Umbilical cord (tissue), 1 donor: ENCODE measurements at regions not wholly inside any gene's neighbourhood (a gene's known extent, or its start where the extent isn't known, plus 50 kb on each side); places are given as distances from the start of the nearest gene placed in this dataset.
"Not testable (repeated sequence)": the region's sequence is repeated elsewhere in the genome, so short reads cannot be mapped to it uniquely, and the experiment has no call there.

Source experiments
- DNase-seq: peaks from one replicate; pipeline ENCODE4 v3.0.0-alpha.2; 2015; ENCODE audit warnings: low spot score

DNA sequence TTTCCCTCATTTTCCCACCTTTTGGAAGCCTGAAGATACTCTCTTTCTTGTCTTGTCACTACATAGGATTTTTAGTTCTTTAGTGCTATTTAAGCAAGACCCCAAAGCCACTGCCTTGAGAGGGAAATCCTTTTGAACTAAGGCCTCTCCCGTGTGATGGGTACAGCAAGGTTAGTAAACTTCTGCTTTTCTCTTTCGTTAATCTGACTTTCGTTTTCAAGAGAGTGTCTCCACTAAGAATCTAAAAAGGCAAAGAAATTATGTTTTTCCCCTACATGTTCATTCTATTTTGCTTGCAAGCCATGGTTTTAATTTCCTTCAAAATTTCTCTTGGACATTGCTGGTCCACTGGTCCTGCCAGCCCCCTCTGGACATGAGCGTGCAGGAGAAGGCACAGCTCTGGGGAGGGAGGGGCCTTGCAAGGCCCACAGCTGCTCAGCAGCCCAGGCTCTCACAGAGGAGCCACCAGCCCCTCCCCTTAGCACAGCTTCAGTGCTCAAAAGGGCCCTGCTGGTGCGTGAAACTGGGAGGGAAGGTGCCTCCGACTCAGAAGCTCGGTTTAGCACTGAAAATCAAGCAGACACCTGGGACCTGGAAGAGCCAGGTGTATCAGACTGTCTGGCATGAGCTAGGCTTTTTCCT lies 210.9 kb upstream of the GALNT2 start:
- DNase-seq: no peak

DNA sequence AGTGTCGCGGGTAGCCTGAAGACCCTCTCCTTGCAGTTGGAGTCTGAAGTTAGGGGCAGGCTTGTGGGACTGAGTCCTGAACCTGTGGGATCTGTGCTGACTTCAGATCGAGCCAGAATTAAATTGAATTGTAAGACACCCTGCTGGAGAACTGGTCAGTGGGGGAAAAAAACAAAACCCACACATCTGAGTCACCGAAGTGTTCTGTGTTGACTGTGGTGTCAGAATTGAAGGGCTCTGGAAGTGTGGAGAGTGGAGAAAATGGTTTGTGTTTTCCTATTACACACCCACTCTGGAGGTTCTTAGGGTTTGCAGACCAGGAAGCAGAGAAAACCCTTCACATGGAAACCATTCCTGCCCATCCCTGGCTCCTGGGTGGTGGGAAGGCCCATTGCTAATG lies 209.5 kb upstream of the GALNT2 start:
- DNase-seq: no peak

DNA sequence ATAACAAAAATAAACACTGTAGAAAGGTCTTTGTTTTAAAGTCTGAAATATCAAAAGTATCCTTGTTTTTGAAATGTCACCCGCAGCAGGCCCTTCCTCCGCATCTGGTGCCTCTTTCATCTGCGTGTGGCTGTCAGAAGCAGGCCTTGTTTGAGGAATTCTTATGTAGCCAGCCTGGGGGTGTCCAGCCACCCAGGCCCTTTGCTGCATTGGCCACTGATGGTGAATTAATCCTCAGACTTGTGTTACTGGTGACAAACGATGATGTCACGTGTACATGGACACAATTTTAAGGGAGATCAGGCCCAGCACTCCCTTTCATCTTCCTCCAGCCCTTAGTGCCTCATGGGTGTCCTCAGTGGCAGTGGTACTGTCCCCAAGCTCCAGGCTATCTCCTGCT lies 208.0 kb upstream of the GALNT2 start:
- no peak for DNase-seq

DNA sequence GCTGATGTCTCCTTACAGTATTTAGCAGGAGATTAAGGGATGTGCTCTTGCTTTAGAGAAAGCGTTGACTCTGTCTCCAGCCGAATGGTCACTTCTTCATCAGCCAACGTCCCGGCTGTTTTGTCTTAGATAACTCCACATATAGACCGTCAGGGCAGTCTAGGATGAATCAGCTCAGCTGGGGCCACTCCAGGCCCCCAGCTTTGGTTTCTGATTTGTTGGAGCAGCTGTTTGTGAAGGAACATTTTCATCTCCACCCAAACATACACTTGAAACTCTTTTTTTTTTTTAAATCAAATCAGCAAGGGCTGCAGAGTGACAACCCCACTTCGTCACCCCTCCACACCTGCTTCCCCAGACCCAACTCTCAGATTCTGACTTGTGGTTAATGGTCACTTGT lies 206.1 kb upstream of the GALNT2 start:
- DNase-seq: no peak

DNA sequence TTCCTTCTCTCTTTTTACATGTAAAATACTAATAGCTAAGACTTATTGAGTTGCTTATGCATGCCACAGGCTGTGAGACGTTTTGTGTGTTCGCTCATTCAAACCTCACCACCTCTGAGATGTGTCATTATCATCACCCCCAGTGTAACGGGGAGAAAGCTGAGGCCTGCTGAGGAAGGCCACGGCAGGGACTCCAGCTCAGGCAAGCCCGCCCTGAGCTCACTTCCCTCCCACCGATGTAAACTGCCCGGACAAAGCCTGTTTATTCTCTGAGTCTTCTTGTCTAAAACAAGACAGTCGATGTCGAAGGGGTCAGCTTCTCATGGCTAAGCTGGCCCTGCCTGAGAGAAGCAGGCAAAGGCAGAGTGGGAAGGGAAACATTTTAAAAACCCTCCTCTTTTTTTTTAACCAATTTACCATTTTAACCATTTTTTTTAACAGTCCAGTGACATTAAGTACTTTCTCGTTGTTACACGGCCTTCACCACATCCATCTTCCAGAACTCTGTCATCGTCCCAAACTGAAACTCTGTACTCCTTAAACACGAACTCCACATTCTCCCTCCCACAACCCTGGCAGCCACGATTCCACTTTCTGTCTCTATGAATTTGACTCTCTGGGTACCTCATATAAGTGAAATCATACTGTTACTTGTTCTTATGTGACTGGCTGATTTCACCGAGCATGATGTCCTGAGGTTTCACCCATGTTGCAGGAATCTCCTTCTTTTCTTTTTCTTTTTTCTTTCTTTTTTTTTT lies 204.8 kb upstream of the GALNT2 start:
- peak; percentile 74 for DNase-seq

DNA sequence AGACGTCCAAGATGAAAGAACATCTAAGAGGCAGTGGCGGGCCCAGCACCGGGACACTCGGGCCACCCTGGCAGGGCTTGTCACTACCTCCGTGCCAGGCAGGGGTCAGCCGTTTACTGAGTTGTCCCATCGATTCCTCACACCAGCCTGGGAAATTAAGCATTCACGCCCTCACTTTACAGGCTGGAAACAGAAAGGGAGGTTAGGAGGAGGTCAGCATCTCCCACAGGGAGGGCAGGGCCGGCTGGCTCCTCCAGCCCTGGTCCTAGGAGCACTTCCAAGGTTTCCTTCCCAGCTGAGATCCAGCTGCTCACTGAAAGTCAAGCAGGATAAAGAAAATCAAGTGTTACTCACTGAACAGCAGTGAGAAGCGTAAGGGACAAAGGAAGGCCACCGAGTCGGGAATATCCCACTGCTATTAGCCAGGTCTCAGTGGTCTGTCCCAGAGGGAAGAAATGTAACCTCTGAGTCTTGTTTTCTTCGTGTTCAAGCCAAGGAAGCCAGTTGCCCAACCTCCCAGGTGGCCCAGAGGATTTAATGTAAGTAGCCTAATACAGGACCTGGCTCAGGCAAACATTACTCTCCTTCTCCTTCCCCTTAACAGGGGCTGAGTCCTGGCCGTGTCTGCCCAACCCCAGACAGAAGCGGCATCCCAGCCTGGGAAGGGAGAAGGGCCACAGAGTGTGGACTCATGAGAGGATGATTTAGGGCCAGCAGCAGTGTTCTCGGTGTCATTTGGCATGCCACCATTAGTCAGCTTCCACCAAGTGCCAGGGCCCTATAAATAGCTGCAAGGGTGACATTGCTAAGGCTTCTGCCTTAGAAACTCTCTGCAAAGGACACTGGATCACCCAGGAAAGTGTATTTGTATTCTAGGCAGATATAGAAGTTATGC lies 203.1 kb upstream of the GALNT2 start:
- DNase-seq: no peak

DNA sequence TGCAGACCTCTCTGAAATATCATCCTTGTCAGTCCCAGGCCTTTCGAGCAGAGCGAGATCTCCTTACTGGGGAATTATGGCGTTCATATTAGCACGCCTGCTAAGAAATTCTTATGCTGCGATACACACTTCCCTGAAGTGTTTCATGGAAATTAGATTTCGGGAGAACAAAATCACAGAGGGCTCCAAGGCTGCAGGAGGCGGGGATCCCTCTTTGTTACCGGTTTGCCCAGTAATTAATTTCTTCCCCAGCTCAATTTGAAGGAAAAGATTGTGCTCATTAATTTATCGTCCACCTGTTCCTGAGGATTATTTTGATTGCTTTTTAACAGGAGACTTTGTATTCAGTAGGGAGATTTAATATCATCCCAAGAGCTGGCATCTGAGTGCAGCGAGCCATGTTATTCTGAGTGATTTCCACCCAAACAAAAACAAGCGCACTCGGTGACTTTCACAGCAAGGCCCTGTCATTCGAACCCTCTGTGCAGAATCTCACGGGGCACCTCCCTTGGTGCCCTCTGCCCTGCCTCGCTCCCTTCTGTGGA lies 202.3 kb upstream of the GALNT2 start:
- DNase-seq: no peak

DNA sequence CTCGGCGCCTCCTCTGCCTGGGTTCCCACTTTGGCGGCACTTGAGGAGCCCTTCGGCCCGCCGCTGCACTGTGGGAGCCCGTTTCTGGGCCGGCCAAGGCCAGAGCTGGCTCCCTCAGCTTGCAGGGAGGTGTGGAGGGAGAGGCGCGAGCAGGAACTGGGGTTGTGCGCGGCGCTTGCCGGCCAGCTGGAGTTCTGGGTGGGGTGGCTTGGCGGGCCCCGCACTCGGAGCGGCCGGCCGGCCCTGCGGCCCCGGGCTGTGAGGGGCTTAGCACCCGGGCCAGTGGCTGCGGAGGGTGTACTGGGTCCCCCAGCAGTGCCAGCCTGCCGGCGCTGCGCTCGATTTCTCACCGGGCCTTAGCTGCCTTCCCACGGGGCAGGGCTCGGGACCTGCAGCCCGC lies 201.7 kb upstream of the GALNT2 start:
- DNase-seq: not testable (repeated sequence)

DNA sequence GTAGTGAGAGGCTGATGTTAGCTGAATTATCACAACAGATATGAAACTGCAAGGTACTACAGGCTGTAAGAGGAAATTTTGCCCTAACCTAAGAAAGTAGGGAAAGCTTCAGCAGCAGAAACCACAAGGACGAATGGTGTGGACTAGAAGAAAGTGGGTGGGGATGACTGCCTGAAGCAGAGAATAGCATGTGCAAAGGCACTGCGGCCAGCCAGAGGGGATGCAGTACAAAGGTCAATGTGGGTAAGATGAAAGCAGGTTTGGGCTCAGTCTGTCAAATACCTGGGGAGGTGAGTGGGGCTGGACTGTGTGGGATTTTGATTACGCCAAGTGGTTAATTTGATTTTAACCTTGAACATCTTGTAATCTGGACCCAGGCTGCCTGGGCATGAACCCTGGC lies 199.3 kb upstream of the GALNT2 start:
- no peak for DNase-seq

DNA sequence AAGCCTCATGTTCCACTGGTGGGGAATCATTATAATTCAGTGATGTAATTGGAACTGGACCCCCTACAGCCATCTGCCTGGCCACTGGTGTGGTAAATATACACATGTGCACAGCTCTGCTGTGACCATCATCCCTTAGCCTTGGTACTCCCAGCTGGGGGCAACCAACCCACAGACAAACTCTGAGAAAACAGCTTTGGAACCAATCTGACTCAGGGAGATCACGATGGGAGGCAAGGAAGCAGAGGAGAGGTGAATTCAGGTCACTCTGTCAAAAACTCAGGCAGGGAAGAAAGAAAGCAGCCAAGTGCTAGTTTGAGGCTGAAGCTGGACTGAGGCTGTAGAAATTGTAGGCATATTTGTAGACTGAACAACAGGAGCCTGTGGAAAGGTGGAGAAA lies 197.8 kb upstream of the GALNT2 start:
- no peak for DNase-seq

DNA sequence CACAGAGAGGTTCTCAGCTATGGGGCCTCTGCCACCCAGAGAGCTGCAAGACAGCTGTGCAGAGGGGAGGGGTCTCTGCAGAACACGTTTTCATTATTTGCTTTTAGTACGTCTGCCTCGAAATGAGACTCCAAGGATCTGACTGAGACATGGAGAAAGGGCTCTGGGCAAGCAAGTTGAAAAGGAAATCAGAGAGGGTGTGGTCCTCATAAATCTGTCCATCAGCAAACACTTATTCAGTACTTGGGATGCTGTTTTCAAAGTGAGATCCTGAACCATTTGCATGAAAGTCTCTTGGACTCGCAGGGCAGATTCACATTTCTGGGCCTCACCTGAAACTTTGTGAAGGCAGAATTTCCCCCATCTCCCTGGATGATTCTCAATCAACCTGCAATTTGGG lies 197.4 kb upstream of the GALNT2 start:
- DNase-seq: no peak

DNA sequence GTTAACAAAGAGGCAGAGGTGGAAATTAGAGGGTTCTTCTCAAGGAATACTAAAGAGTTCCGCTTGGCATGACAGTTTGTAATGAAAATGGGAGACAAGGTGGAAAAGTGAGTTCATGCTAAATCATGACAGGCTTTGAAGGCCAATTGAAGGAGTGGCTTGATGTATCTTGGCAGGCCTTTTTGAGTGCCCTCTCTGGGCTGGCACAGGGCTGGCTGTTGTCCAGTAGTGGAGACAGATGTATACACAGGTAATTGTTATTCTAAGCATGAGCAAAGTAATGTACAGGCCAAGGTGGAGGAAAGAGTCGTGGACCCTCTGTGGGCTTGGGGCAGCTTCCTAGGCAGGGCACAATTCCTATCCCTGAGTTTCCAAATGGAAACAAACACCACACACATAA lies 196.7 kb upstream of the GALNT2 start:
- DNase-seq: no peak

DNA sequence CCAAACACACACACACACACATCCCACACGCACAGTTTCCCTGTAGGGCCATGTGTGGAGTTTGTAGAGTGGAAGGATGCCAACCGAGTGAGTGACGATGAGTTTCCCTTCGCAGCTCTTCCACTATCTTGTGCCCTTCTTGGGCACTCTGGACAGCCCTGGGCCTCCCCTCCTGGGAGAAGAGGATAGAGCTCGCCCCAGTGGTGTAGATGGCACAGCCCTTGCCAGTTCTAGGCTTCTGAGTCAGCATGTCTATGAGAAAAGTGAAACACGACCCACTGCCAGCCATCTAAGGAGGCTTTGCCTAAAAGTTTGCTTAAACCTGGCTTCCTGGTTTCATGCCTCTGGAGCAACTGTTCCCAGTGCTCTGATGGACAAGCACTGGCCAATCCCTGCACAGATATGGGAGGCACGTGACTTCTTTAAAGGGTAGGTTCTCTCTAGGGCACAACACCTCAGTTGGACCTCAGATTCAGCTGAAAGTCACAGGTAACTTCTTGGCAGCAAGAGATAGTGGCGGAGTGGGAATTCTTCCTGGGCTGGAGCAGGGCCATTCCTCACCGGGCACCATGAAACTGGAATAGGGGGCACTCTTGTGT lies 195.9 kb upstream of the GALNT2 start:
- no peak for DNase-seq

DNA sequence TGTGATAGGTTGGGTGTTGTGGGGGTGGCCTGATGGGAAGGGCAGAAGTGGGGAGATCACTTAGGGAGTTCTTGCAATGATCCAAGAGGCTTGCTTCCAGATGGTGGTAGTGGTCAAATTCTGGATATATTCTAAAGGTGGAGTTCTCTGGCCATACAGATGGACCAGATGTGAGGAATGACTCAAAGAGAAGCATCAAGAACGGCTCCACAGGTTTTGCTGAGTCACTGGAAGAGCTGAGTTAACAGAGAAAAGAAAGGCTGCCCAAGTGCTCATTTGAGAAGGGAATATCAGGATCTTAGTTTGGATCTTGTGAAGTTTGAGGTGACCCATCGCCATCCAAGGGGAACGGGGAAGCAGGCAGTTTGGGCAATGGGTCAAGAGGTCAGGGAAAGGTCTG lies 192.9 kb upstream of the GALNT2 start:
- DNase-seq: no peak

DNA sequence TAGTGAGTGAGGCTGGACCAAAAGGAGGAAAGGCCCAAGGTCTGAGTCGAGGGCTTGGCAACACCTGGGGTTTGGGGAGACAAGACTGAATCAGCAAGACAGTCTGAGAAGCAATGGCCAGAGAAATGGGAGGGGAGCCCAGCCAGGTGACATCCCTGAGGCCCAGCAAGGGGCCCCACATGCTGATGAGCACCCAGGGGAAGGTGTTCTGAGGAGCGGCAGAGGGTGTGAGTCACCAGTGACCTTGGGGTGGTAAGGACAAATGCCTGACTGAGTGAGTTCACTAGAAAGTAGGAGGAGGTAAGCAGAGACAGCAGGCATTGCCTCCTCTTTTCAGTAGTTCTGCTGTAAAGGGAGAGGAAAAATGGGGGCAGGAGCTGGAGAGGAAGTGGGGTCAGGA lies 192.4 kb upstream of the GALNT2 start:
- no peak for DNase-seq

DNA sequence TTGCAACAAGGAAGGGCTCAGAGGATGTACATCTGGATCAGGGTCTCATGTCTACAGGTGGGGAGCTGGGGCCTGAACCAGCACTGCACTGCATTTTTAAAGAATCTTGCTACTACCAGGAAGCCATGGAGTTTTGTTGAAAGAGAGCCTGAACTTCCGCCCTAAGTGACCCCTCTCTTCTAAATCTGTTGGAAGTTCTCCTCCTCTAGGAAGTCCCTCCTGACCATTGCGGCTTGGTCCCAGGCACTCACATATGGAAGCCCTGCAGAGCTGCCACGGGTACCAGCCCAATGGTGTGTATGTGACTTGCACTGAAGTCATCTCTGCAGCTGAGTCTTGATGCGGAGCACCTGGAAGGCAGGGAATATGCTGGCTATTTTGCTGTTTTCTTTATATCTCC lies 192.0 kb upstream of the GALNT2 start:
- DNase-seq: no peak

DNA sequence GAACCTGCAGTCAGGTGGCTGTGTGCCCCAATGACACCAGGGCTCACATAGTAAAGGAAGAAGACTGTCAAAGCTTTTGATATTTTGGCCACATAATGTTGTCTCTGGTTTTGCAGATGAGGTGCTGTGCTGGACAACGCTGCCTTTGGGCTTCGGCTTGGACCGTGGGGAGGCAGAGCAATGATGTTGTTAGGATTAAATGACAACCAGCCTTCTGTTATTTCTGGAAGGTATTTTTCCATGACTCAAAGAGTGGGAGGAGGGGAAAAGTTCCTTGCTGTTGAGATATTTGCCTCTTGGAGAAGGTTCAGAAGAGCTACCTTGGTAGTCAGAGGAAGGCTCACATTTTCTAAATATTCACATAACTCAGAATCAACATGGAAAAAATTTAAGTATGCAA lies 187.3 kb upstream of the GALNT2 start:
- DNase-seq: no peak

DNA sequence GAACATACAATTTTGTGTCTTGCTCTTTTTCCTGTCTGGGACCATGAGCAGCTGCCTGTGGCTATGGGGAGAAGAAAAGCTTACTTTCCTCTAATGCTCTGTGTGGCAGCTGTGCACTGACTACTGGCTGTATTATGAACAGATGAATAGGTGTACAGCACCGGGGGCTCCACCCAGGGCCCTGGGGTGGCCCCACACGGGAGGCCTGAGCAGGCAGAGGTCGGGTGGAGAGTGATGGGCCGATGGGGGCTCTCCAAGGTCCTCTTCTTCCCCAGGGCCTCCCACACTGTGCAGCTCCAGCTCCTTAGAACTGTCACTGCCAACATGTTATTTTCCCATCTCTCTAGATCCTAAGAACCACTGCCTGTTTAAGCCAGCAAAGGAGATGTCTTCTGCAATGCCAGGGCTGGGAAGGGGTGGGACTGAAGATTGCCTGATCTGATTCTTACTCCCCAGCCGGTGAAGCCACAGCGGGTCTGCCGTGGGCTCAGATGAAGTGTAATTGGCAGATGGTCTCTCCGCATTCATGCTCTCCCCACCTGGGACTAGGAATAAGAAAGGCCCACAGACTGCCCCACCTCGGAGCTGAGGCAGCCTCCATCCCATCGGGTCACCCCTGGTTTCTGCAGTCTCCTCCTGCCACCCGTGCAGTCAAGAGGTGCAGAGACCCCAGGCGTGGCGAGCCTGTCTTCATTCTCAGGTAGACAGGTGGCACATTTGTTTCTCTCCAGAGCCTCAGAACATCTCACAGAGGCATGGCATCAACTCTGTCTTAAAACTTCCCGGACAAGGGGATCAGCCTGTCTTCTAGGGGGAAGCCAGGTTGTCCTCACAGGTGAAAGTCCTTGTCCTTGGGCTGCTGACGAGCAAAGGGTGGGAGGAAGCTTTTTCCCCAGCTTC lies 186.5 kb upstream of the GALNT2 start:
- no peak for DNase-seq

DNA sequence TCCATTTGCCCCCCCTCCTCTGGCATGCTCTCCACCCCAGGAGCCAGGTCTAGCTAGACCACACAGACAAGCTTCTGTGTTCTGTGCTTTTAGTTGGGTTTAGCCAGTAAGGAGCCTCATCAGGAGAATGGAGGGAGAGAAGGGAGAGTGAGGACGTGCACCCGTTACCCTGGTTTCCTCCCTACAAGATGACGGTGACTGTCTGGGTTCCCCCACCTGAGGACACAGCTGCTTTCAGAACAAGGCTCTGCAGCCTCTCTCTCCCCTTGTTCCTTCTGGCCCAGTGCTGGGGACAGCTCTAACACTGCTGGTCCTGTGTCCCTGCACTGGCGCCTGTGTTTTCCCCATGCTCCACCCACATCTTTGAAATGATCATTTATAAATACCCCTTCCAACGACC lies 184.4 kb upstream of the GALNT2 start:
- DNase-seq: no peak

DNA sequence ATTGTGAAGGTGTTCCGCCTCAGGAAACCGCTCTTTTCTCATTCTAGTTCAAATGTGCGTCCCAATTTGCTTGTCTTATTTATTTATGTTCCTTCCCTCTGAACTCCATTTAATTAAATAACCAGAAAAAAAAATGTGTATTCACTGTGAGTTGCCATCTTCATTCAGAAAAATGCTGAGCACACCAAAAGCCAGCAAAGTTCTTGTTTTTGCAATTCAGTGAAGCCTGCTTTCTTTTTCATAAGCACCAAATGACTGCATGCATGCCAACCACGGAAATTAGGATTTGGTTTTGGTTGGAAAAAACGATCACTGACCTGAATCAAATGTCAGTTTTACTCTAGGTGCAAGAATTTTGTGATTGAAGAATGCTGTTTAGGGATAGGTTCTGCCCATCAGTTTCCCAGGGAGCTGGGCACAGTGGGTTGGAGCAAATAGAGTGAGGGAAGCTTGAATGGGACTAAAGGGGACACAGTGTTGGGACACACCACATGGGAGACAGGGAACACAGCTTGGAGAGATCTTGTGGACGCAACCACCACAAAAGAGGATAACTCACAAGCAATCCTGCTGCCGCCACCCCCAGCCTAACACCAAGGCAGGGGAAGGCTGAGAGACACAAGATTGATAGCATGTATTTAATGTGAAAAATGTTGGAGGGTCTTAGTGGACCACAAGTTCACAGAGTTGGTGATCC lies 183.4 kb upstream of the GALNT2 start:
- DNase-seq: no peak
